ENCODE measurements at regions not wholly inside any gene's neighbourhood (a gene's known extent, or its start where the extent isn't known, plus 50 kb on each side); places are given as distances from the start of the nearest gene placed in this dataset.

GRCh38 chr13:58782736-58783135 is 1151.2 kb downstream of the PCDH17 start (continued):
- TF ChIP-seq ZNF207 (IDR thresholded peaks at IDR 0.05; ENCODE audit: borderline replicate concordance) (no peak), SIX5 (IDR thresholded peaks at IDR 0.05; ENCODE audit: low read depth, low read length, severe bottlenecking) (no peak), ZZZ3 (IDR thresholded peaks at IDR 0.05; ENCODE audit: control insufficient read depth, insufficient read length, low read depth) (no peak), NFYA (IDR thresholded peaks at IDR 0.05; ENCODE audit: borderline replicate concordance, low read depth, low read length) (no peak), BMI1 (IDR thresholded peaks at IDR 0.05; ENCODE audit: borderline replicate concordance) (no peak), ZBTB40 (IDR thresholded peaks at IDR 0.05; ENCODE audit: borderline replicate concordance) (no peak), PKNOX1 (IDR thresholded peaks at IDR 0.05) (no peak), EZH2 (IDR thresholded peaks at IDR 0.05; ENCODE audit: borderline replicate concordance, control insufficient read depth, low read depth, low read length) (no peak), SMAD1 (IDR thresholded peaks at IDR 0.05; ENCODE audit: low read depth, partially characterized antibody) (no peak)
